Midbrain (tissue), 1 donor: ENCODE measurements at regions not wholly inside any gene's neighbourhood (a gene's known extent, or its start where the extent isn't known, plus 50 kb on each side); places are given as distances from the start of the nearest gene placed in this dataset.

Experiments used
- DNase-seq: peaks from one replicate; lab custom pipeline; 2025; lab: John Stamatoyannopoulos, UW

DNA sequence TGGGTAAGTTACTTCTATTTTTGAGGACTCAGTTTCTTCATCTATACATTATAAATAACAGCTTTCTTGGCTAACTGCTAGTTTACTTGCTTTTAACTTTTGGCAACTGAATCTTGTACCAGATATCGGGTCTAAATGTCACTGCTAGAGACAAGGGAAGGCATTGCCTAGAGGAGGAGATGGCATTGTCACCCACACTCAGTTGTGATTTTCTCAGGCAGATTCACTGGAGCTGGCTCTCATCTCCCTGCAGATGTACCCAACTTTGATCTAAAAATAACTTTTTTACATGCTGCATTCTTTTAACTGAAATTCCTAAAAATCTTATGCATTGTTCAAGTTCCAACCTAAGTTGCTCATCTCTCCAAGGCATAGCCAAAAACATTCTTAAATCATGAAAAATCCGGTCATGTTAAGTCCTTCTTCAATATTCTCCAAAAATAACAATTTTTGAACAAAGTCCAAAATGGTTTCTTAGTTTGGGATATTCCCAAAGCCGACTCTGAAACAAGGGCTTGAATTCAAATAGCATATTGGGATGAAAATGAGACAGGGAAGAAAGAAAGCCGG lies 469.0 kb upstream of the BOD1L1 start:
- DNase-seq, result no peak

- no peak for DNase-seq
These were observed 472.8 kb upstream of the BOD1L1 start for GRCh38 chr4:14100349-14100748.

DNA sequence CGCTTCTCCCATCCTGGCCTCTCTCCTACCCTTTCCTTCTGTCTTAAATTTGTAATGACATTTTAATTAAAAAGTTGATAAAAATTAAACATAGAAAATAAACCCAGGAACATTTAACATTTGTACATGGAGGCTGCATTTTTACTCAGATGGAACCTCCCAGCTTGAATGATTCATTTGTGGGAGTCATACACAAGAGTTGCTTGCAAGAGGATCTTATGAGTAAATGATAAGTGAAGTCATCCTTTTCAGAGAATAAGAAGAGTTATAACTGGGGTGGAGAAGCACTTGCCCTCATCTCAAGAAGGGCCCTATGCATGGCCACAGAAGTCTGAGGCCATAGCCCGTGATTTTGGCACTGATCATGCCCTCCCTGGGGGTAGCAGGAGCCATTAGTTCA lies 482.9 kb upstream of the BOD1L1 start:
- no peak for DNase-seq

DNA sequence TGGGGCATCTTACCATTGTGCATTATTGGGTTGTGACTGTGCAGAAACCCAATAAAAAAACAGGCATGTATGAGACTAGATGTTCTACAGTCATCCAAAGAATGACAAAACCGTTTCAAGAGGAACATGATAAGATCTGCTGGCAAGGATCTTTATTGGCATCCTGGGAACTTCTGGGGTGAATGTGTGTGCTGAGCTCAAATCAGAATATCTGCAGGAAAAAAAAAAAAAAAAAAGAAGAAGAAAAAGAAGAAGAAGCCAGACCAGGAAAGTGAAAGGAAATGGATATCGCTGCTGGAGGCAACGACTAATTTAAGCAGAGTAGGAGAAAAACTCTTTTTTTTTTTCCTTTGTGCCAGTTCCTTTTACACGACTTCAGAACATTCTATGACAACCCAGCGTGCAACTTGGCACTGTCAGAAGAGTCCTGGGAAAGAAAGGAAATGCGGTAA lies 484.2 kb upstream of the BOD1L1 start:
- no peak for DNase-seq

- no peak for DNase-seq
These were observed 487.6 kb upstream of the BOD1L1 start for GRCh38 chr4:14115106-14115505.

DNA sequence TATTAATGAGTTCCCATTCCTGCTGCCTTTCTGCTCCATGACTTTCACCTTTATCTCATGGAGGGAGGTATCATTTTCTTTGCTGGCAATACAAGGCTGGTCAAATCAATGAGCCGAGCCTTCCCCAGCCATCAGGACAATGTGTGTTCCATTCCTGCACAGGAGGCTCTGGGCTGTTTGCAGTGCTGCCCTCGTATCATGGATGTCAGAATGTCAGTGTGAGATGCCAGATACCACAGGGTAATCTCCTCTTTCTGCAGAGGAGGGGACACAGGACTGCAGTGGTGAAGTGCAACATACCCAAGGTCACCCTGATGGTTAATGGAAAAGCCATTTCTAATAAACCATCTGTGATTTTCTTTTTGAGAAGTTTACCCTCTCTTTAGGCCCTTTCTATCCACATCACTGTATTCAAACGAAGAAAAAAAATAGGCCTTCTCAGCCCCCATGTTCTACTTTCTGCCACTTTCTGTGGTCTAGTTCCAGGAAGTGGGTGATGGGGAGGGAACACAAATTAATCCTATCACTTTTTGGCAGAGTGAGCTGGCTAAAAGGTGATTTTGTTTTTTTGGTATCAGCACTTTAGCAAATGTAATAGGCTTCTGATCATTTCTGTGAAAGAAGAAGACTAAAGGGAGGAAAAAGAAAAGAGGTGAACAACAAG lies 490.2 kb upstream of the BOD1L1 start:
- DNase-seq, result no peak

DNA sequence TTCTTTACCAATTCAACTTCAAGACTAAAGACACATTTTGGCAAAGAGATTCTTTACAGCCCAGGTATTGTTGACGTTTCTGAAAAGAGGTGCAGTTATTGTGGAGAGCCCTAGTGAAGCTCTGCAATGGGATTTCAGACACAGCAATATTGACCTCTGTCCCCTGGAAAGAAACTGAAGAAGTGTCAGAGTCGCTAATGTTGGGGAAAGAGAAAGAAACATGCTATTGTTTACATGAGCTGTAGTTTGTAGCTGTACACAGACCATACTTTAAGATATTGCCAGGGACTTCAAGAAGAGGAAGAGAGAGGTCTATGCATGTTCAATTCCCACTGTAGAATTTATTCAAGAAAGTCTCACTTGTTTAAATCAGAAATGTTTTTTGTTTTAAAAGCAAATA lies 497.3 kb upstream of the BOD1L1 start:
- DNase-seq, result no peak

DNA sequence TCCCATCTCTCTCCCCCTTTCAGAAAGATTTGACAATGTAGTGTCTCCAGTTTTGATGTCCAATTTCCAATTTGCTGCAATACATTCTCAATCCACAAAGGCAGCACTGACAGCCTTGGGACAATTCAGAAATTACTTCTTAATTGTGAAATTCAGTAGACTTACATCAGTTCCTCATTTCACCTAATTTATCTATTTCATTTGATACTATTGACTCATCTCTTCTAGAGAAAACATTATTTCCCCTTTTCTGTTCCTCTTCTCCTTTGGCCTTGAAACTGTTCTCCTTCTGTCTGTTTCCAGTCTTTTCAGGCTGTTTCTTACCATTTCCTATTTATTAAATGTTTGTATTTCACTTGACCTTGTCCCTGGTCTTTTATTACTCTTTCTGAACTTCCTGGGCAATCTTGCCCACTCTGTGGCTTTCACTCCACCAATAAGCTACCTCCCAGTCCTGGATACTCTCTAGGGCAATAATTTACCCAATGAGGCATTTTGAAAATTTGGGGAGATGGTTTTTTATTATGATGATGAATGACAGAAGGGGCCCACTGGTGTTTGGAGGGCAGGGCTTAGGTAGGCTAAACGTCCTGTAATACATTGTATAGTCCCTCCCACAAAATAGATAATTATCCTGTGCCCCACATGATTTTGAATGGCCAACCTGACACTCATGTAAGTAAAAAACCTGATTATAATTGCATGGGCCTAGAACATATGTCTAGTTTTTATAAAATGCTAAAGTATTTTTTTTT lies 498.0 kb upstream of the BOD1L1 start:
- DNase-seq, result no peak

DNA sequence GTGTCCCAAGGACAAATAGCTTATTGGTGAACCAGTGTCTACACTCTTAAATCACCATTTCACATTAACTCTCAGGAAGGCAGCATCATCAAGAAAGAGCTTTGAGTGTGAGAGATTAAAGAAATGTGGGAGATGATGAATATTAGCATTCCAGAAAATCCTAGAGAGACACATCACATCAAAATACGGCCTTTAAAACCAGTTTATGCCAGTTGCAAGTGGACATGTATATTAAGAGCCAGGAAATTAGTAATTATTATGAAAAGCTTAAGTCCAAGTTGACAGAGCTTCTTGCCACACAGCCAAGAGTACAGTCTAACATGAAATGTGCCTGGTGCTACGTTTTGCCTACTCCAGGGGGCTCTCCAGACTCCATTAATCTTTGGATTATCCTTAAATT lies 503.0 kb upstream of the BOD1L1 start:
- DNase-seq, result no peak

DNA sequence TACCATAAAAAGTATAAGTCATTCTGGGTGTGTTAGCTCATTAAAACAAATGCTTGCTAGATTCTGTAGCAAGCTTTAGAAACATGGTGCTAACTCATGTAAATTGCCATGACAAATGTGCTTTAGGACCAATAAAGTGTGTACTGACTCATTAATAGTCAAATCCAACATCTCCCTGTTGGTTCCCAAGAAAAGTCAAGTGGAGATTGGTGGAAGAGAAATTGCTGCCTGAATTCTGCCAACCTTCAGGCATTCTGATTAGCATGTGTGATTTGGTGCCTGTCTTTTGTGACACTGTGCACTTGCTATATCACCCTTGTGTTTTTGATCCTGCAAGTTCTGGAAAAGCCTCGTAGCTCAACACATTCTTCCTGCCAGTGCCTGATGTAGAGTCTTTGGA lies 503.8 kb upstream of the BOD1L1 start:
- DNase-seq, result no peak

- DNase-seq, result no peak
These were observed 504.8 kb upstream of the BOD1L1 start for GRCh38 chr4:14132301-14132700.

DNA sequence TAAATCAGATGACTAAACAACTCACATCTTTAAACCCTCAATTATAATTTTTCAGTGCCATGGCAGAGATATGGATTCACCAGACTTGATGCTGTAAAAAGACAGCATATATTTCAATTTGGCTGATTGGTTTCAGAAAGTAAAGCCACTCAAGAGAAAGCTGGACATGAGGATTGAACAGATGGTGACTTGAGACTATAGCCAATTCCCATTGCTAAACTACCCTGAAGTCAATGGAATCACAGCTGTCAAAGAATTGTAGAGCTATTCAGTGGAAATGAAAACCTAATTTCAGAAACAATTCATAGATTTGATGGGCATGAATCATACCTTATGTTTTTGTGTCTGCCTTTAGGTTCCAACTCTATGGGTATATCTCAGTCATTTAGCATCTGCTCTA lies 510.6 kb upstream of the BOD1L1 start:
- no peak for DNase-seq

GRCh38 chr4:14143892-14144291 lies 516.4 kb upstream of the BOD1L1 start:
- DNase-seq, result no peak

DNA sequence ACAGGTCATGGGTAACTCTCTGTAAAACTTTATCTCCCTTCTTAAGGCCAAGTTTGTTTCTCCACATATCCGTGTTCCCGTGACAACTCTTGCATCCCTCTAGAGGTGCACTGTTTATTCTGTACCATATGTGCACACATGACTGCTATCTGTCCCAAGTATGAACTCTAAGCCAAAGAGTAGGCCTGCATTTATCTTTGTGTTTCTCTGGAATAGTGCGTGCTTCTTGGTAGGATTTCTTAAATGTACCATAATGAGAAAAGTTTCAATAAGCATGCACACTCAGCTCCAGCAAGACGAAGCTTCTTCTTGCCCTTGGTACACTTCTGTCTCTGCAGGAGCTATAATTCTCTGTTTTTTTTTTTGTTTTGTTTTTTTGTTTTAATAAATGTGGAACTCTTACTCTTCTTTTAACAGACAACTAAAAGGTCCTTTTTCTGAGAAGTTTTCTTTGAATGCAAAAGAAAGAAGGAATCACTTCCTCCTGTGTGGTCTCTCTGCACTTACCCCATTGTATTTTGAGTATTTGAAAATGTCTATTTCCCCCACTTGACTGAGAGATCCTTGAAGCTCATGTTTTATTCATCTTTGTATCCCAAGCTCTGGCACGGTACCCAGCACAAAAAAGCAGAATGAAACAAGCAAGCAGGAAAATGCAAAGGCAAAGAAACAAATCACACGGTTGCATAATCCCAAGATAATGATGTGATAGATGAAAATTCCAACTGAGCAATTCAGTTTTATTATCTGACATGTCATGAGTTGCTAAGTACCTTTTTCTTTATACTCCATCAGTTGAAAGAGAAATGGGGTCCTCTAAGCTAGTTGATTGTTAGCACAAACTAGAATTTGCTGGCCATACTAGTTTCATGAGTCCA lies 521.9 kb upstream of the BOD1L1 start:
- peak; percentile 40 for DNase-seq

- DNase-seq, result no peak
These were observed 523.6 kb upstream of the BOD1L1 start for GRCh38 chr4:14151101-14151500.

DNA sequence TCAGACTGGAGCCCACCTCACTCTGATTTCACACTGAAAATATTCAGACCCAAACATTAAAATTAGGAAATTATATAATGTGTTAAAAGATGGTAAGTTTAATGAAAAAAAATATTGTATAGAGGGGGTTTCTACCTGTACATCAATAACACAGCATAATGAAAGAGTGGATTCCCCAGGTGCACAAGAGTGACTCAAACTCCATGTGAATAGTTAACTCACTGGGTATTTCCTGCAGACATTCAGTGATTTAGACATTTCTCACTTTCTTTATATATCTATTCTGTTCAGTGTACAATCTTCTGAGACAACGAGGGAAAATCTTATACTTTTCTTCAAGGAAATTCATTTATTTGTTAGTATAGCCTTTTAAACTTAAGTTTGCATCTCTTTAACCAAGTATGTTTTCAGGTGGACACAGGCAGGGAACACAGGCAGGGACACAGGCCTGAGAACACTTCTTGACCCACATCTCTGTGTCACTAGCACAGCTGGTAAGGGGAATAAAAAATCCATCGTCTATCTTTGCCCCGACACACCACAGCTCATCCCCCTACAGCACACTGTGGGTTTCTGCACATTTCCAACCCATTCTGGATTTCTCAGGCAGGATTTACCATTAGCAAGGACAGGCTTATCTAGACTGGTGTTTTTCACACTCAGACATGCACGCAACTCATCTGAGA lies 525.5 kb upstream of the BOD1L1 start:
- DNase-seq, result no peak

DNA sequence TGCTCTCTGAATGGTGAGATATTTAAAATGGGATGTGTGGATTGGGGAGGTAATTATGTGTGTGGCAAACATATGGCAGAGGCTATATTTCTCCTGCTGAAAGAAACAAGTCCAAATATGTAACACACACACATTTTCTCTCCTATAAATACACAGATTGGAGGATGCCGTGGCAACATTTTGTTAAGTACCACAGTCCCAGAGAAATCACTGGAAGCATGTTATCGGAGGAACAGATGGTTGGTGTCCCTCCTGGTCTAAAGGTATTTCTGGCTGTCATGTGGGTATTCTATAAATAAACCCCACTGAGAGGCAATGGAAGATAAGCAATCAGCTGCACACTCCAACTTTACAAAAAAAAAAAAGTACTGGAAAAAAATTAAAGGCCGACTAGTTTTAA lies 528.3 kb upstream of the BOD1L1 start:
- no peak for DNase-seq

GRCh38 chr4:14157262-14157661 lies 529.7 kb upstream of the BOD1L1 start:
- no peak for DNase-seq

DNA sequence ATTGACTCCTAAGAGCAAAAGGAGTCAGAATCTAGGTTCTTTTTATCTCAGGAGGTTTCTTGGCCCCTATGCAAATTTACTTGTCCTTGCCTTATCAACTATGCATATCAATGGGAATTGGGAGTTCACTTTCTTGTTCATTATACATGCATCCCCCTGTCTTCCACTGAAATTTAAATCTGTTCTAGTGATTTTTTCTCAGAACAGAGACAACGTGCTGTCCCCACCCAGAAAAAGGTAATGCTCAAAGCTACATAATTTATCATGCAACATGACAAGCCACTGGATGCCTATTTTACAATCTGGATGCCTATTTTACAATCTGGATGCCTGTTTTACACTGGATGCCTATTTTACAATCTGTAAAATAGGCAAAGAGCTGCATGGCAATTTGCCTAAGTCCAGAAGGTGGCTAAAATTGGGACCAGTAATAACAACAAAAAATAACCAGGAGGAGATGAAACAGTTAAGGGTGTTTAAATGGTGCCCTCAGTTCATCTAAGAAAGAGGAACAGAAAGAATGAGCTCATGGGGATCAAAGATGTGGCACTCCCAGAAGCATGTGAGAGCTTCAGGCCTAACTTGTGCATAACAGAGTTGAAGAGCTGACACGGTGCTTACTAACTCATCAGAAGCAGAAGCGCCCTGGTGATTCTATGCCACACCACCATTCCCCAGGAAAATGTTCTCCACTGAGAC lies 537.8 kb upstream of the BOD1L1 start:
- no peak for DNase-seq

DNA sequence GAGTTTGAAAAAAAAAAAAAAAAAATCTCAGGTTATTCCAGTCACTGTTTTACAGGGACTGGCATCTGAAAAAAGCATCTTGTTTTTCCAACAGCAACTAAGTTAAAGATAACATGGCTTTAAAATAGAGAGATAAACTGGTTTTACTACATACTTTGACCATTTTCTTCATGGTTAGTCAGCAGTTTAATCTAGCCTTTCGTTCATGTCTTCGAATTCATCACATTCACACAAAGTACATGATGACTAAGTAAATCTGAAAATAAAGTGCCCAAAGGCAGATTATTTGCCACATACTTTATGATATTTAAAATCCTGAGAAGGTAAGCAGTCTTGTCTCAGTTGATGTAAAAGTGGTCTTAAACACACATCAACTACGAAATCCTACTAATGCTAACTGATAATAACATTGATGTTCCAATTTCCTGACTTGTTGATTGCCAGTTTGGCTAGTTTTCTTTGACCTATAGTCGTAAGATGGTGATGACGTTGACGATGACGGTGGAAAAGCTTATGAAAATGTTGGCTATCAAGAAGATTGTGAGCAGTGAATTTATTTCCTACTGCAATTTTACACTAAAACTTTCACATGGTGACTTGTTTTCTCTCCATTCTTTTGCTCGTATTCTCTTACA lies 540.5 kb upstream of the BOD1L1 start:
- no peak for DNase-seq

DNA sequence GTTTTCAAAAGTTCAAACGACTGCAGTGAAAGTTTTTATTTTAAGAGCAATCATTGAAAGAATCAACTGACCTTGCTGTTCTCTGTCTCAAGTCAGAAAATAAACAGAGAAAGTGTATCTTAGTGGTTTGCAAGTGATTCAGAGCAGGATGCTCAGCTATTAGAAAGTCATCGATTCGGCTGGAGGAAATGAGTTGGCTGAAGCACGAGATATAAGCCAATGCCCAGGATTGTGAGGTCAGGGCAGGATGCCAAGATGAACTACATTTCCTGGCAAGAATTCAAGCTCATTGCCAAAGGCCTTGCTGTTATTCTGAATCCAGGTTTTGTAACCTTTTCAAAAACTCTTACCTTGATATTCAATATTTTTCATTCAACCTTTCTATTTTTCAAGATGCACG lies 541.4 kb upstream of the BOD1L1 start:
- DNase-seq, result no peak
